H9 (cell line): ENCODE measurements at regions not wholly inside any gene's neighbourhood (a gene's known extent, or its start where the extent isn't known, plus 50 kb on each side); places are given as distances from the start of the nearest gene placed in this dataset.

Experiments used
- DNase-seq: peaks from one replicate; pipeline ENCODE4 v3.0.0-alpha.2; 2017
- H2AFZ ChIP-seq: one replicate; pipeline ENCODE4 v1.6.1; 2013; ENCODE audit warnings: mild to moderate bottlenecking, low read length, control low read depth, moderate library complexity
- H2AK5ac ChIP-seq: 2 replicates; pipeline ENCODE4 v1.6.1; 2013; ENCODE audit warnings: low read length, control low read depth, mixed read lengths; ENCODE audit not compliant: insufficient read length
- H2BK120ac ChIP-seq: one replicate; pipeline ENCODE4 v1.6.1; 2013; ENCODE audit warnings: low read depth, mild to moderate bottlenecking, low read length, control low read depth, inconsistent platforms; ENCODE audit not compliant: poor library complexity, severe bottlenecking
- H2BK12ac ChIP-seq: 2 replicates; pipeline ENCODE4 v1.6.1; 2013; ENCODE audit warnings: low read length, control low read depth, mixed read lengths, low read depth; ENCODE audit not compliant: insufficient read length
- H2BK15ac ChIP-seq: 2 replicates; pipeline ENCODE4 v1.6.1; 2013; ENCODE audit warnings: low read depth, low read length, control low read depth
- H2BK20ac ChIP-seq: one replicate; pipeline ENCODE4 v1.6.1; 2013; ENCODE audit warnings: low read depth, mild to moderate bottlenecking, low read length, control low read depth, inconsistent platforms; ENCODE audit not compliant: poor library complexity, severe bottlenecking
- H2BK5ac ChIP-seq: 2 replicates; pipeline ENCODE4 v1.6.1; 2013; ENCODE audit warnings: low read length, control low read depth, mixed read lengths; ENCODE audit not compliant: insufficient read length
- H3K14ac ChIP-seq: 2 replicates; pipeline ENCODE4 v1.6.1; 2013; ENCODE audit warnings: low read length, control low read depth; ENCODE audit not compliant: insufficient read depth
- H3K18ac ChIP-seq: 2 replicates; pipeline ENCODE4 v1.6.1; 2013; ENCODE audit warnings: low read depth, mild to moderate bottlenecking, mixed read lengths, low read length, control low read depth; ENCODE audit not compliant: insufficient read length
- H3K23ac ChIP-seq: 2 replicates; pipeline ENCODE4 v1.6.1; 2013; ENCODE audit warnings: low read length, control low read depth, mixed read lengths, low read depth; ENCODE audit not compliant: insufficient read length
- H3K23me2 ChIP-seq: 2 replicates; pipeline ENCODE4 v1.6.1; 2013; ENCODE audit warnings: low read depth, mild to moderate bottlenecking, mixed read lengths, low read length, control low read depth; ENCODE audit not compliant: insufficient read length, poor library complexity, severe bottlenecking
- H3K27ac ChIP-seq: 2 replicates; pipeline ENCODE4 v1.5.1; 2013; ENCODE audit warnings: low read length, control low read depth, mixed read lengths, low read depth; ENCODE audit not compliant: insufficient read length
- H3K27me3 ChIP-seq: 2 replicates; pipeline ENCODE4 v1.6.1; 2013; ENCODE audit warnings: low read length, control low read depth, inconsistent platforms; ENCODE audit not compliant: insufficient read depth
- H3K4ac ChIP-seq: 2 replicates; pipeline ENCODE4 v1.6.1; 2013; ENCODE audit warnings: low read depth, mild to moderate bottlenecking, control low read depth, inconsistent platforms, low read length, moderate library complexity
- H3K4me1 ChIP-seq: 2 replicates; pipeline ENCODE4 v1.6.1; 2013; ENCODE audit warnings: low read length, control low read depth, inconsistent platforms; ENCODE audit not compliant: insufficient read depth
- H3K4me2 ChIP-seq: 2 replicates; pipeline ENCODE4 v1.6.1; 2013; ENCODE audit warnings: low read length, control low read depth, mixed read lengths; ENCODE audit not compliant: insufficient read length, insufficient read depth
- H3K56ac ChIP-seq: 2 replicates; pipeline ENCODE4 v1.6.1; 2013; ENCODE audit warnings: low read depth, mild to moderate bottlenecking, mixed read lengths, low read length, control low read depth; ENCODE audit not compliant: insufficient read length
- H3K79me1 ChIP-seq: 2 replicates; pipeline ENCODE4 v1.6.1; 2013; ENCODE audit warnings: low read depth, mild to moderate bottlenecking, moderate library complexity, low read length, control low read depth, inconsistent platforms; ENCODE audit not compliant: insufficient read depth, poor library complexity, severe bottlenecking
- H3K79me2 ChIP-seq: 2 replicates; pipeline ENCODE4 v1.6.1; 2013; ENCODE audit warnings: low read length, control low read depth, inconsistent platforms; ENCODE audit not compliant: insufficient read depth
- H3K9ac ChIP-seq: 2 replicates; pipeline ENCODE4 v1.6.1; 2013; ENCODE audit warnings: low read length, control low read depth, mixed read lengths; ENCODE audit not compliant: insufficient read length; ENCODE audit errors: extremely low read depth
- H3K9me3 ChIP-seq: one replicate; pipeline ENCODE4 v1.6.1; 2013; ENCODE audit warnings: low read depth, low read length, inconsistent platforms; ENCODE audit not compliant: control insufficient read depth
- H3T11ph ChIP-seq: one replicate; pipeline ENCODE4 v1.6.1; 2013; ENCODE audit warnings: mild to moderate bottlenecking, low read length, control low read depth, inconsistent platforms
- H4K20me1 ChIP-seq: one replicate; pipeline ENCODE4 v1.6.1; 2013; ENCODE audit not compliant: control insufficient read depth, insufficient read length, insufficient read depth
- H4K5ac ChIP-seq: 2 replicates; pipeline ENCODE4 v1.6.1; 2013; ENCODE audit warnings: low read depth, mild to moderate bottlenecking, mixed read lengths, low read length, control low read depth; ENCODE audit not compliant: insufficient read length
- H4K8ac ChIP-seq: replicated peaks from 2 replicates; pipeline ENCODE4 v1.6.1; 2013; ENCODE audit warnings: low read length, control low read depth, mixed read lengths, low read depth; ENCODE audit not compliant: insufficient read length
- H4K91ac ChIP-seq: 2 replicates; pipeline ENCODE4 v1.6.1; 2013; ENCODE audit warnings: low read depth, mild to moderate bottlenecking, moderate library complexity, mixed read lengths, low read length, control low read depth; ENCODE audit not compliant: insufficient read length
- H3K27ac Mint-ChIP-seq, 3 experiments: 2 replicates in 2 of 3; 3 replicates in 1 of 3; pipeline ENCODE4 v1.8.0; 2020 to 2021; ENCODE audit warnings: mixed read lengths in 3 of 3, mild to moderate bottlenecking in 1 of 3, moderate library complexity in 1 of 3
- H3K27me3 Mint-ChIP-seq: 2 replicates; pipeline ENCODE4 v1.8.0; 2021; ENCODE audit warnings: low read depth, mild to moderate bottlenecking, moderate library complexity, mixed read lengths
- H3K36me3 Mint-ChIP-seq, 3 experiments: 2 replicates in 2 of 3; 3 replicates in 1 of 3; pipeline ENCODE4 v1.8.0; 2020 to 2021; ENCODE audit warnings: low read depth in 3 of 3, mixed read lengths in 3 of 3; ENCODE audit not compliant: insufficient read depth in 1 of 3
- H3K4me1 Mint-ChIP-seq, 2 experiments: 2 replicates each; pipeline ENCODE4 v1.8.0; 2020; ENCODE audit warnings: mixed read lengths in 2 of 2
- H3K4me3 Mint-ChIP-seq, 2 experiments: 2 replicates in 1 of 2; 3 replicates in 1 of 2; pipeline ENCODE4 v1.8.0; 2020 to 2021; ENCODE audit warnings: mild to moderate bottlenecking in 2 of 2, mixed read lengths in 2 of 2, moderate library complexity in 1 of 2
- H3K9me3 Mint-ChIP-seq, 2 experiments: 2 replicates in 1 of 2; 3 replicates in 1 of 2; pipeline ENCODE4 v1.8.0; 2020; ENCODE audit warnings: mild to moderate bottlenecking in 2 of 2, mixed read lengths in 2 of 2, moderate library complexity in 1 of 2
- CTCF ChIP-seq: fragments of 200-600 bp; sonication (generic); conservative IDR thresholded peaks from 3 replicates; pipeline ENCODE4 v1.8.0; 2021; ENCODE audit warnings: antibody characterized with exemption, mild to moderate bottlenecking
- WGBS: extraction: QIAGEN DNeasy Blood & Tissue Kit; methylation state at CpG from one replicate; pipeline ENCODE4 v1.1.7; 2013; ENCODE audit warnings: missing lambda C conversion rate, low lambda C conversion rate, mixed read lengths; ENCODE audit not compliant: insufficient read length; ENCODE audit errors: extremely low coverage; 5-methylcytosine and 5-hydroxymethylcytosine counted together

- DNase-seq: no peak
- H4K20me1 ChIP-seq: no peaks in the 10 kb centered on the region
- Mint-ChIP-seq H3K27me3 (no peaks in the 10 kb centered on the region; the same call in none of the 2 replicates), H3K36me3 (no peaks in the 10 kb centered on the region), H3K4me3 (no peak overlapping the region), H3K27ac (no peak overlapping the region), H3K4me1 (peaks cover 6 to 7% of the 10 kb centered on the region in 2 experiments), H3K9me3 (no peaks in the 10 kb centered on the region)
- no peak overlapping the region for H3K18ac ChIP-seq
- H4K91ac ChIP-seq: no peak overlapping the region
- no peaks in the 10 kb centered on the region for H3K27me3 ChIP-seq
- H2BK120ac ChIP-seq: no peak overlapping the region
- no peaks in the 10 kb centered on the region for H3K79me1 ChIP-seq
- no peaks in the 10 kb centered on the region for H3K4me1 ChIP-seq
- no peak overlapping the region for H3K4ac ChIP-seq
- no peak overlapping the region for H2BK15ac ChIP-seq
- no CpG with 5 or more reads among the region's 5 CpGs for WGBS
- no peak overlapping the region for H2AFZ ChIP-seq
- no peaks in the 10 kb centered on the region for H3K23me2 ChIP-seq
- no peak overlapping the region for H3K27ac ChIP-seq
- H3K4me2 ChIP-seq: no peak overlapping the region
- no peak overlapping the region for H3K23ac ChIP-seq
- no peaks in the 10 kb centered on the region for H3K9me3 ChIP-seq
- no peaks in the 10 kb centered on the region for H3K79me2 ChIP-seq
- H2BK12ac ChIP-seq: no peak overlapping the region
- no peak overlapping the region for H3K14ac ChIP-seq
- no peak overlapping the region for H4K8ac ChIP-seq
- H2AK5ac ChIP-seq: no peak overlapping the region
- no peak overlapping the region for H2BK20ac ChIP-seq
- no peak overlapping the region for H3K9ac ChIP-seq
- no peak overlapping the region for H2BK5ac ChIP-seq
- no peak overlapping the region for H3K56ac ChIP-seq
- TF ChIP-seq CTCF: no peak
- no peak overlapping the region for H3T11ph ChIP-seq
- H4K5ac ChIP-seq: no peak overlapping the region
Observed at GRCh38 chr15:93811305-93811704, 420.1 kb upstream of the MCTP2 start.
